Liver (tissue), 3 donors: ENCODE measurements at regions not wholly inside any gene's neighbourhood (a gene's known extent, or its start where the extent isn't known, plus 50 kb on each side); places are given as distances from the start of the nearest gene placed in this dataset.

Experiments
- EGR1 ChIP-seq, 2 donors: IDR thresholded peaks; 2 replicates each; pipeline ENCODE4 v1.6.1; 2016 to 2018; ENCODE audit warnings: antibody characterized with exemption in 2 of 2, low read depth in 2 of 2
- HNF4G ChIP-seq: IDR thresholded peaks from 2 replicates; pipeline ENCODE4 v1.6.1; 2016; ENCODE audit warnings: antibody characterized with exemption
- JUND ChIP-seq, 2 donors: IDR thresholded peaks; 2 replicates each; pipeline ENCODE4 v1.6.1; 2016; ENCODE audit warnings: antibody characterized with exemption in 2 of 2
- RAD21 ChIP-seq, 2 donors: IDR thresholded peaks; 2 replicates each; pipeline ENCODE4 v1.6.1; 2016; ENCODE audit warnings: antibody characterized with exemption in 2 of 2, mild to moderate bottlenecking in 2 of 2
- SP1 ChIP-seq: IDR thresholded peaks from 2 replicates; pipeline ENCODE4 v1.6.1; 2018; ENCODE audit warnings: antibody characterized with exemption, mild to moderate bottlenecking
- TF ChIP-seq, protein P1 (sequence below): fragments of 150-350 bp; IDR thresholded peaks from 2 replicates; pipeline ENCODE4 v1.5.1; 2017; ENCODE audit warnings: improper control_type of control experiment, low read depth, low read length; ENCODE audit not compliant: missing input control
- donor health status: healthy.
- donor health status: healthy.

GRCh38 chr2:147558620-147559019 lies 286.2 kb upstream of the ACVR2A start:
- TF ChIP-seq RAD21 (IDR thresholded peaks at IDR 0.05): no peak
- no peak for TF ChIP-seq SP1
- TF ChIP-seq JUND (IDR thresholded peaks at IDR 0.05): no peak
- TF ChIP-seq, protein P1, sequence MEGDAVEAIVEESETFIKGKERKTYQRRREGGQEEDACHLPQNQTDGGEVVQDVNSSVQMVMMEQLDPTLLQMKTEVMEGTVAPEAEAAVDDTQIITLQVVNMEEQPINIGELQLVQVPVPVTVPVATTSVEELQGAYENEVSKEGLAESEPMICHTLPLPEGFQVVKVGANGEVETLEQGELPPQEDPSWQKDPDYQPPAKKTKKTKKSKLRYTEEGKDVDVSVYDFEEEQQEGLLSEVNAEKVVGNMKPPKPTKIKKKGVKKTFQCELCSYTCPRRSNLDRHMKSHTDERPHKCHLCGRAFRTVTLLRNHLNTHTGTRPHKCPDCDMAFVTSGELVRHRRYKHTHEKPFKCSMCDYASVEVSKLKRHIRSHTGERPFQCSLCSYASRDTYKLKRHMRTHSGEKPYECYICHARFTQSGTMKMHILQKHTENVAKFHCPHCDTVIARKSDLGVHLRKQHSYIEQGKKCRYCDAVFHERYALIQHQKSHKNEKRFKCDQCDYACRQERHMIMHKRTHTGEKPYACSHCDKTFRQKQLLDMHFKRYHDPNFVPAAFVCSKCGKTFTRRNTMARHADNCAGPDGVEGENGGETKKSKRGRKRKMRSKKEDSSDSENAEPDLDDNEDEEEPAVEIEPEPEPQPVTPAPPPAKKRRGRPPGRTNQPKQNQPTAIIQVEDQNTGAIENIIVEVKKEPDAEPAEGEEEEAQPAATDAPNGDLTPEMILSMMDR: no peak
- no peak for TF ChIP-seq EGR1 (IDR thresholded peaks at IDR 0.05; ENCODE audit: low read depth in 2 of 2)
- no peak for TF ChIP-seq HNF4G
